ENCODE measurements at regions not wholly inside any gene's neighbourhood (a gene's known extent, or its start where the extent isn't known, plus 50 kb on each side); places are given as distances from the start of the nearest gene placed in this dataset.

DNA sequence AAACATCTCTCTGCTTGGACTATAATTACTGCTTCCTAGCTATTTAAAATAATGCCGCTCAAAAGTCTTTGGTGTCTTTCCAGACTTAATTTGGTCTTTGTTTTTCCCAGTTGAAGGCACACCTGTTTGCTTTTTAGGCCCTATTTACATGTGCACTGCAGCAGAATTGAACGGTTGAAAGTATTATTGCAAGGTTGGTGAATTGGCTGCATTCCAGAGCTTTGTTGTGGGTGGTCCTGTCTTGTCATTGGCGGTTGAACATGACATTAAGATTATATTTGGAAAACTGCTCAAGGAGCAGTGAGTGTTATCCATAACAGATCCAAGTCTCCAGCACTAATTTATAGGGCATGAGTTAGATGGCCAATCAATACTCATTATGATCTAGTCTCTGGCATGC lies 656.3 kb downstream of the PTPRC start:
- TF ChIP-seq EZH2 (IDR thresholded peaks at IDR 0.05) (no peak), FOXP2 (optimal IDR thresholded peaks at IDR 0.05; ENCODE audit: control extremely low read depth, extremely low read length, insufficient read depth) (no peak), POLR2AphosphoS5 (IDR thresholded peaks at IDR 0.05; ENCODE audit: borderline replicate concordance, low read depth, low read length) (no peak)
- Histone ChIP-seq H3K9ac (ENCODE audit: insufficient read length) (no peak overlapping the region), H3K27ac (no peak overlapping the region), H3K36me3 (ENCODE audit: insufficient read depth, low read length) (no peaks in the 10 kb centered on the region), H3K4me3 (no peak overlapping the region), H3K9me3 (ENCODE audit: low read depth, low read length) (no peaks in the 10 kb centered on the region)
- DNase-seq (ENCODE audit: low read depth, low spot score), result no peak

DNA sequence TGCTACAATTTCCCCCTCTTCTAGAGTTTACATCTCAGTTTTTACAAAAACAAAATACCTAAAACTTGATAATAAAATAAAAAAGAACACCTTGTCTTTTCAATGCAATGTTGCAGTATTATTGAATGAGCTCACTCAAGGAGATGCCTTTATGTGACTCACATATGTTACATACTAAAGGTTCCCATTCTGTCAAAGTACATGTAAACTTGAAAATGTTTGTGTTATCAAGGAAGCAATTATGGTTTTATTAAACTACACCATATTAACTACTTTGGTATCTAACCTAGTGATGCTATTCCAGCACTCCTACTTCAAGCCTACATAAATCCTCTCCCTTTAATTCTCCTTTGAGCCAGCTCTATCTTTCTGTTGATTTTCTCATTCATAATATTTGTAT lies 658.3 kb downstream of the PTPRC start:
- no peak overlapping the region for H3K9ac ChIP-seq (ENCODE audit: insufficient read length)
- H3K36me3 ChIP-seq (ENCODE audit: insufficient read depth, low read length), result no peaks in the 10 kb centered on the region
- DNase-seq (ENCODE audit: low read depth, low spot score), result no peak
- no peak overlapping the region for H3K4me3 ChIP-seq
- no peak for TF ChIP-seq EZH2 (IDR thresholded peaks at IDR 0.05)
- TF ChIP-seq POLR2AphosphoS5 (IDR thresholded peaks at IDR 0.05; ENCODE audit: borderline replicate concordance, low read depth, low read length), result no peak
- no peak for TF ChIP-seq FOXP2 (optimal IDR thresholded peaks at IDR 0.05; ENCODE audit: control extremely low read depth, extremely low read length, insufficient read depth)
- no peak overlapping the region for H3K27ac ChIP-seq
- H3K9me3 ChIP-seq (ENCODE audit: low read depth, low read length), result no peaks in the 10 kb centered on the region

GRCh38 chr1:199297887-199298286 lies 659.0 kb downstream of the PTPRC start:
- Histone ChIP-seq H3K27ac (no peak overlapping the region), H3K9ac (ENCODE audit: insufficient read length) (no peak overlapping the region), H3K4me3 (no peak overlapping the region), H3K9me3 (ENCODE audit: low read depth, low read length) (no peaks in the 10 kb centered on the region), H3K36me3 (ENCODE audit: insufficient read depth, low read length) (no peaks in the 10 kb centered on the region)
- DNase-seq (ENCODE audit: low read depth, low spot score), result no peak
- TF ChIP-seq FOXP2 (optimal IDR thresholded peaks at IDR 0.05; ENCODE audit: control extremely low read depth, extremely low read length, insufficient read depth), result no peak
- TF ChIP-seq POLR2AphosphoS5 (IDR thresholded peaks at IDR 0.05; ENCODE audit: borderline replicate concordance, low read depth, low read length), result no peak
- no peak for TF ChIP-seq EZH2 (IDR thresholded peaks at IDR 0.05)

GRCh38 chr1:199298825-199299224 lies 660.0 kb downstream of the PTPRC start:
- DNase-seq (ENCODE audit: low read depth, low spot score), result no peak
- no peaks in the 10 kb centered on the region for H3K9me3 ChIP-seq (ENCODE audit: low read depth, low read length)

GRCh38 chr1:199301472-199302217 lies 662.8 kb downstream of the PTPRC start:
- Histone ChIP-seq H3K27ac (peak overlapping the region; percentile 22; the same call in 1 of the 2 replicates), H3K9me3 (ENCODE audit: low read depth, low read length) (no peaks in the 10 kb centered on the region), H3K36me3 (ENCODE audit: insufficient read depth, low read length) (no peaks in the 10 kb centered on the region), H3K4me3 (no peak overlapping the region), H3K9ac (ENCODE audit: insufficient read length) (no peak overlapping the region)
- TF ChIP-seq FOXP2 (optimal IDR thresholded peaks at IDR 0.05; ENCODE audit: control extremely low read depth, extremely low read length, insufficient read depth) (no peak), EZH2 (IDR thresholded peaks at IDR 0.05) (no peak), POLR2AphosphoS5 (IDR thresholded peaks at IDR 0.05; ENCODE audit: borderline replicate concordance, low read depth, low read length) (no peak)
- no peak for DNase-seq (ENCODE audit: low read depth, low spot score)

More at GRCh38 chr1:199298825-199299224, 660.0 kb downstream of the PTPRC start:
- TF ChIP-seq FOXP2 (optimal IDR thresholded peaks at IDR 0.05; ENCODE audit: control extremely low read depth, extremely low read length, insufficient read depth), result no peak
- TF ChIP-seq EZH2 (IDR thresholded peaks at IDR 0.05), result no peak
- TF ChIP-seq POLR2AphosphoS5 (IDR thresholded peaks at IDR 0.05; ENCODE audit: borderline replicate concordance, low read depth, low read length), result no peak
- H3K9ac ChIP-seq (ENCODE audit: insufficient read length), result no peak overlapping the region
- no peaks in the 10 kb centered on the region for H3K36me3 ChIP-seq (ENCODE audit: insufficient read depth, low read length)
- no peak overlapping the region for H3K4me3 ChIP-seq
- H3K27ac ChIP-seq, result no peak overlapping the region

DNA sequence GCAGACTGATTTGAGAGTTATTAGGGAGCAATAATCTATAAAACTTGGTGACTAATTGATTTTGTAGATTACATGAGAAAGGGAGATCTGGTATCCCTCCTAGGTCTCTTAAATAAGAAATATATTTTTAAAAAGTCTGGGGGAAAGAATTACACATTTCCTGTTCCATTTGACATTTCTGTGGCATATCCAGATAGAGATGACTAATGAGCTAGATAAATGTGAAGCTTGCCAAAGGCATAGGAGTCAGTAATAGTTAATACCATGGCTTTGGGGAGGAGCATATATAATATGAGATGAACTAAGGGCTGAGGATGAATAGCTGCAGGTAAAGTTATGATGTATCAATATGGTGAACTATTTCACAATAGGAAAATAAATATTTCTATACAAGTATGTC lies 663.7 kb downstream of the PTPRC start:
- H3K9me3 ChIP-seq (ENCODE audit: low read depth, low read length), result no peaks in the 10 kb centered on the region
- no peaks in the 10 kb centered on the region for H3K36me3 ChIP-seq (ENCODE audit: insufficient read depth, low read length)
- H3K4me3 ChIP-seq, result no peak overlapping the region
- H3K27ac ChIP-seq, result no peak overlapping the region; the same call in 1 of the 2 replicates
- no peak overlapping the region for H3K9ac ChIP-seq (ENCODE audit: insufficient read length)
- DNase-seq (ENCODE audit: low read depth, low spot score), result no peak
- TF ChIP-seq EZH2 (IDR thresholded peaks at IDR 0.05) (no peak), FOXP2 (optimal IDR thresholded peaks at IDR 0.05; ENCODE audit: control extremely low read depth, extremely low read length, insufficient read depth) (no peak), POLR2AphosphoS5 (IDR thresholded peaks at IDR 0.05; ENCODE audit: borderline replicate concordance, low read depth, low read length) (no peak)

- no peak for DNase-seq (ENCODE audit: low read depth, low spot score)
- TF ChIP-seq POLR2AphosphoS5 (IDR thresholded peaks at IDR 0.05; ENCODE audit: borderline replicate concordance, low read depth, low read length) (no peak), FOXP2 (optimal IDR thresholded peaks at IDR 0.05; ENCODE audit: control extremely low read depth, extremely low read length, insufficient read depth) (no peak), EZH2 (IDR thresholded peaks at IDR 0.05) (no peak)
- no peaks in the 10 kb centered on the region for H3K9me3 ChIP-seq (ENCODE audit: low read depth, low read length)
- no peak overlapping the region for H3K4me3 ChIP-seq
- H3K36me3 ChIP-seq (ENCODE audit: insufficient read depth, low read length), result no peaks in the 10 kb centered on the region
- no peak overlapping the region for H3K9ac ChIP-seq (ENCODE audit: insufficient read length)
- no peak overlapping the region for H3K27ac ChIP-seq
These were observed 664.2 kb downstream of the PTPRC start for GRCh38 chr1:199303035-199303434.

DNA sequence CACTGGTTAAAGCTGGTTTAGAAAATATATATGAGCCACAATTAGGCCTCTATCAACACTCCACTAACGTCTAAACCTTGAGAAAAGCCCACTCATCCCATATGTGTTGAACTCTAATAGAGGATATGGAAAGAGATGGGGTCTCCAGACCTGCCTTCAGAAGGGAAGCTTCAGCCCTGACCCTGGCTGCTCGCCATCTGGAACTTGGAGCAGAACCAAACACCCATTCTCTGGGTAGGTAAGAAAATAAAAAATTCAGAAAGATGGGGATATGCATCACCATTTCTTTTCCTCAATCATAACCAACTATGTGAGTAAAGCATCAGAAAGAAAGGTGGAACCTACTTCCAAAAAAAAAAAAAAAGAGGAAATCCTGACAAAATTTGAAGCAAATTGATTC lies 666.2 kb downstream of the PTPRC start:
- TF ChIP-seq FOXP2 (optimal IDR thresholded peaks at IDR 0.05; ENCODE audit: control extremely low read depth, extremely low read length, insufficient read depth), result no peak
- TF ChIP-seq EZH2 (IDR thresholded peaks at IDR 0.05), result no peak
- TF ChIP-seq POLR2AphosphoS5 (IDR thresholded peaks at IDR 0.05; ENCODE audit: borderline replicate concordance, low read depth, low read length), result no peak
- Histone ChIP-seq H3K36me3 (ENCODE audit: insufficient read depth, low read length) (no peaks in the 10 kb centered on the region), H3K9me3 (ENCODE audit: low read depth, low read length) (no peaks in the 10 kb centered on the region), H3K9ac (ENCODE audit: insufficient read length) (no peak overlapping the region), H3K4me3 (no peak overlapping the region), H3K27ac (no peak overlapping the region)
- DNase-seq (ENCODE audit: low read depth, low spot score), result no peak

Data from SK-N-MC (cell line).